ENCODE measurements at regions not wholly inside any gene's neighbourhood (a gene's known extent, or its start where the extent isn't known, plus 50 kb on each side); places are given as distances from the start of the nearest gene placed in this dataset.

- DNase-seq (ENCODE audit: low read depth in 4 of 4, low spot score in 2 of 4) = no peak
Observed at GRCh38 chr5:89443508-89443907, 560.5 kb upstream of the MEF2C start.

GRCh38 chr5:89441965-89442364, 559.0 kb upstream of the MEF2C start:
- DNase-seq (ENCODE audit: low read depth in 4 of 4, low spot score in 2 of 4) = no peak

GRCh38 chr5:89440670-89441069, 557.7 kb upstream of the MEF2C start:
- DNase-seq (ENCODE audit: low read depth in 4 of 4, low spot score in 2 of 4) = no peak

- no peak for DNase-seq (ENCODE audit: low read depth in 4 of 4, low spot score in 2 of 4)
Observed at GRCh38 chr5:89437450-89438435, 554.8 kb upstream of the MEF2C start.

GRCh38 chr5:89436464-89436863, 553.5 kb upstream of the MEF2C start:
- no peak for DNase-seq (ENCODE audit: low read depth in 4 of 4, low spot score in 2 of 4)

- DNase-seq (ENCODE audit: low read depth in 4 of 4, low spot score in 2 of 4) = no peak
Observed at GRCh38 chr5:89435347-89435746, 552.4 kb upstream of the MEF2C start.

GRCh38 chr5:89428624-89429023, 545.6 kb upstream of the MEF2C start:
- DNase-seq (ENCODE audit: low read depth in 4 of 4, low spot score in 2 of 4) = no peak

- DNase-seq (ENCODE audit: low read depth in 4 of 4, low spot score in 2 of 4) = no peak
Observed at GRCh38 chr5:89425062-89425461, 542.1 kb upstream of the MEF2C start.

- no peak for DNase-seq (ENCODE audit: low read depth in 4 of 4, low spot score in 2 of 4)
Observed at GRCh38 chr5:89421035-89421434, 538.1 kb upstream of the MEF2C start.

- DNase-seq (ENCODE audit: low read depth in 4 of 4, low spot score in 2 of 4) = no peak
Observed at GRCh38 chr5:89418407-89419085, 535.6 kb upstream of the MEF2C start.

GRCh38 chr5:89417990-89418389, 535.0 kb upstream of the MEF2C start:
- no peak for DNase-seq (ENCODE audit: low read depth in 4 of 4, low spot score in 2 of 4)

GRCh38 chr5:89417515-89417914, 534.5 kb upstream of the MEF2C start:
- DNase-seq (ENCODE audit: low read depth in 4 of 4, low spot score in 2 of 4) = no peak

- DNase-seq (ENCODE audit: low read depth in 4 of 4, low spot score in 2 of 4) = no peak
Observed at GRCh38 chr5:89411891-89412290, 528.9 kb upstream of the MEF2C start.

GRCh38 chr5:89407054-89407453, 524.1 kb upstream of the MEF2C start:
- DNase-seq (ENCODE audit: low read depth in 4 of 4, low spot score in 2 of 4) = no peak

GRCh38 chr5:89401659-89402058, 518.7 kb upstream of the MEF2C start:
- no peak for DNase-seq (ENCODE audit: low read depth in 4 of 4, low spot score in 2 of 4)

- DNase-seq (ENCODE audit: low read depth in 4 of 4, low spot score in 2 of 4) = no peak
Observed at GRCh38 chr5:89401012-89401411, 518.0 kb upstream of the MEF2C start.

- DNase-seq (ENCODE audit: low read depth in 4 of 4, low spot score in 2 of 4) = no peak
Observed at GRCh38 chr5:89399548-89399947, 516.6 kb upstream of the MEF2C start.

- no peak for DNase-seq (ENCODE audit: low read depth in 4 of 4, low spot score in 2 of 4)
Observed at GRCh38 chr5:89397096-89397495, 514.1 kb upstream of the MEF2C start.

GRCh38 chr5:89396278-89396954, 513.4 kb upstream of the MEF2C start:
- no peak for DNase-seq (ENCODE audit: low read depth in 4 of 4, low spot score in 2 of 4)

GRCh38 chr5:89395111-89395510, 512.1 kb upstream of the MEF2C start:
- DNase-seq (ENCODE audit: low read depth in 4 of 4, low spot score in 2 of 4) = no peak

- no peak for DNase-seq (ENCODE audit: low read depth in 4 of 4, low spot score in 2 of 4)
Observed at GRCh38 chr5:89388872-89389271, 505.9 kb upstream of the MEF2C start.

All from left renal cortex interstitium (tissue), 4 donors.